HG02981 (cell line): ENCODE measurements at regions not wholly inside any gene's neighbourhood (a gene's known extent, or its start where the extent isn't known, plus 50 kb on each side); places are given as distances from the start of the nearest gene placed in this dataset.
"Not testable (repeated sequence)": the region's sequence is repeated elsewhere in the genome, so short reads cannot be mapped to it uniquely, and the experiment has no call there.

Source experiments
- ATAC-seq: cut with Tn5 transposase; IDR thresholded peaks from one replicate; pipeline ENCODE4 v1.9.1; 2021; ENCODE audit warnings: mild to moderate bottlenecking, moderate library complexity; ENCODE audit not compliant: unreplicated experiment

- no peak for ATAC-seq
Observed at GRCh38 chr4:65265526-65265925, 404.8 kb downstream of the EPHA5 start.

GRCh38 chr4:65259296-65259695, 411.0 kb downstream of the EPHA5 start:
- no peak for ATAC-seq

GRCh38 chr4:65250916-65251315, 419.4 kb downstream of the EPHA5 start:
- no peak for ATAC-seq

- no peak for ATAC-seq
Observed at GRCh38 chr4:65249111-65249510, 421.2 kb downstream of the EPHA5 start.

- no peak for ATAC-seq
Observed at GRCh38 chr4:65242156-65242846, 428.0 kb downstream of the EPHA5 start.

GRCh38 chr4:65241257-65241997, 428.9 kb downstream of the EPHA5 start:
- ATAC-seq: no peak

GRCh38 chr4:65234061-65234460, 436.2 kb downstream of the EPHA5 start:
- no peak for ATAC-seq

- ATAC-seq: no peak
Observed at GRCh38 chr4:65227628-65228027, 442.7 kb downstream of the EPHA5 start.

GRCh38 chr4:65223601-65224000, 446.7 kb downstream of the EPHA5 start:
- no peak for ATAC-seq

GRCh38 chr4:65223074-65223473, 447.2 kb downstream of the EPHA5 start:
- not testable (repeated sequence) for ATAC-seq

- no peak for ATAC-seq
Observed at GRCh38 chr4:65217179-65217578, 453.1 kb downstream of the EPHA5 start.

GRCh38 chr4:65202853-65203236, 467.4 kb downstream of the EPHA5 start:
- ATAC-seq: no peak

- no peak for ATAC-seq
Observed at GRCh38 chr4:65202165-65202852, 468.0 kb downstream of the EPHA5 start.

- no peak for ATAC-seq
Observed at GRCh38 chr4:65195666-65196065, 474.6 kb downstream of the EPHA5 start.

- no peak for ATAC-seq
Observed at GRCh38 chr4:65195002-65195401, 475.3 kb downstream of the EPHA5 start.

- no peak for ATAC-seq
Observed at GRCh38 chr4:65193985-65194384, 476.3 kb downstream of the EPHA5 start.

- ATAC-seq: no peak
Observed at GRCh38 chr4:65190780-65191179, 479.5 kb downstream of the EPHA5 start.

- ATAC-seq: no peak
Observed at GRCh38 chr4:65175585-65175984, 494.7 kb downstream of the EPHA5 start.

GRCh38 chr4:65170768-65171514, 499.3 kb downstream of the EPHA5 start:
- ATAC-seq: no peak

- ATAC-seq: no peak
Observed at GRCh38 chr4:65167719-65168118, 502.6 kb downstream of the EPHA5 start.

GRCh38 chr4:65152205-65152604, 518.1 kb downstream of the EPHA5 start:
- no peak for ATAC-seq
